GM21515 (cell line): ENCODE measurements at regions not wholly inside any gene's neighbourhood (a gene's known extent, or its start where the extent isn't known, plus 50 kb on each side); places are given as distances from the start of the nearest gene placed in this dataset.
"Not testable (repeated sequence)": the region's sequence is repeated elsewhere in the genome, so short reads cannot be mapped to it uniquely, and the experiment has no call there.

Experiments
- ATAC-seq: cut with Tn5 transposase; IDR thresholded peaks from one replicate; pipeline ENCODE4 v1.9.1; 2021; ENCODE audit not compliant: unreplicated experiment

- ATAC-seq: no peak
These were observed 254.1 kb upstream of the IGFBP7 start for GRCh38 chr4:57364255-57364654.

- ATAC-seq: no peak
These were observed 253.2 kb upstream of the IGFBP7 start for GRCh38 chr4:57363346-57363745.

GRCh38 chr4:57360681-57361080 is 250.5 kb upstream of the IGFBP7 start:
- ATAC-seq: no peak

GRCh38 chr4:57355101-57355665 is 245.0 kb upstream of the IGFBP7 start:
- no peak for ATAC-seq

- no peak for ATAC-seq
These were observed 241.5 kb upstream of the IGFBP7 start for GRCh38 chr4:57351731-57352130.

- ATAC-seq: no peak
These were observed 234.1 kb upstream of the IGFBP7 start for GRCh38 chr4:57344296-57344695.

- no peak for ATAC-seq
These were observed 232.2 kb upstream of the IGFBP7 start for GRCh38 chr4:57342411-57342810.

GRCh38 chr4:57338861-57339260 is 228.7 kb upstream of the IGFBP7 start:
- ATAC-seq: not testable (repeated sequence)

- no peak for ATAC-seq
These were observed 223.5 kb upstream of the IGFBP7 start for GRCh38 chr4:57333684-57334083.

GRCh38 chr4:57331959-57332358 is 221.8 kb upstream of the IGFBP7 start:
- no peak for ATAC-seq

GRCh38 chr4:57329279-57329678 is 219.1 kb upstream of the IGFBP7 start:
- ATAC-seq: no peak

- no peak for ATAC-seq
These were observed 214.6 kb upstream of the IGFBP7 start for GRCh38 chr4:57324673-57325307.

- ATAC-seq: no peak
These were observed 210.7 kb upstream of the IGFBP7 start for GRCh38 chr4:57320849-57321248.

GRCh38 chr4:57320217-57320616 is 210.0 kb upstream of the IGFBP7 start:
- no peak for ATAC-seq

- no peak for ATAC-seq
These were observed 208.5 kb upstream of the IGFBP7 start for GRCh38 chr4:57318703-57319102.

GRCh38 chr4:57314636-57315035 is 204.5 kb upstream of the IGFBP7 start:
- ATAC-seq: no peak

GRCh38 chr4:57312296-57312695 is 202.1 kb upstream of the IGFBP7 start:
- ATAC-seq: no peak

- ATAC-seq: no peak
These were observed 199.5 kb upstream of the IGFBP7 start for GRCh38 chr4:57309658-57310057.

- no peak for ATAC-seq
These were observed 198.1 kb upstream of the IGFBP7 start for GRCh38 chr4:57308301-57308700.

GRCh38 chr4:57305836-57306235 is 195.7 kb upstream of the IGFBP7 start:
- ATAC-seq: no peak

GRCh38 chr4:57303012-57303751 is 193.0 kb upstream of the IGFBP7 start:
- no peak for ATAC-seq

GRCh38 chr4:57300300-57300699 is 190.1 kb upstream of the IGFBP7 start:
- not testable (repeated sequence) for ATAC-seq
